GM21723 (cell line): ENCODE measurements at regions not wholly inside any gene's neighbourhood (a gene's known extent, or its start where the extent isn't known, plus 50 kb on each side); places are given as distances from the start of the nearest gene placed in this dataset.

Source experiments
- ATAC-seq: cut with Tn5 transposase; IDR thresholded peaks from one replicate; pipeline ENCODE4 v1.9.1; 2021; ENCODE audit warnings: mild to moderate bottlenecking, moderate library complexity; ENCODE audit not compliant: unreplicated experiment

GRCh38 chr2:18841248-18842150 lies 252.1 kb upstream of the NT5C1B start:
- no peak for ATAC-seq

- no peak for ATAC-seq
Observed at GRCh38 chr2:18837240-18837639, 247.9 kb upstream of the NT5C1B start.

DNA sequence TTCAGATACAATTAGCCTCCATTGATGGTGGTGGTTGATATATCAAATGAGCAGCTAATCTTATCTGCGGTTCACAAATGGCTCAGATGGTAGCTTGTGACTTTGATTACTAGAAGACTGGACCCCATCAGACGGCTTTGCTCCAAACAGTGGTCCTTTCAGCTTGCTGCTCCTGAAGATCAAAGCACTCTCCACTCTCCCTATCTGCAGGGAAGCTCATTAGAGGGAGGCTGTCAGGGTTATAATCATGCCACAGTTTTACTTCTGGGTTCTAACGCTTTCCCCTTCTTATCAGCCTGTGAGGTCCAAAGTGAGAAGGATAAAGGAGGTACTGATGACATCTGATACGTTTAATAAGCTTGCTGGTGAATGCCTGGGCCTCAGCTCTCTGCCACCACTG lies 247.1 kb upstream of the NT5C1B start:
- no peak for ATAC-seq

- no peak for ATAC-seq
Observed at GRCh38 chr2:18835787-18836186, 246.4 kb upstream of the NT5C1B start.

DNA sequence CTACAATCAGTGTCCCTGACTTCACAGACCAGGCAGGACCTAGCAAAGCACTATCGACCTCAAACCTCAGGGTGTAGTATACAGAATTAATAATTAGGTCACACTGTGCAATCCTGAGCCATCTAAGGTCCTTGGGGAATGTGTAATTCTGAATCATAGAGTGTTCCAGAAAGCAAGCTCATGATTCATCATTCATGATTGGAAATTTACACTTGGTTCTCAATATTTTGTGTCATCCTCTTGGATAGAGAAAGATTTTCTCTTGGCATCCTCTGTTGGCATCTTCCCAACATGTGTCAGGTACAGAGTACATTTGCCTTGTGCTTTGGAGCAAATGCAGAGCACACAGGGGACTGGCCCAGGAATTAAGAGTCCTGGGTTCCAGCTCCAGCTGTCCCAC lies 245.0 kb upstream of the NT5C1B start:
- ATAC-seq, result no peak

- ATAC-seq, result no peak
Observed at GRCh38 chr2:18833941-18834340, 244.6 kb upstream of the NT5C1B start.

GRCh38 chr2:18831916-18832510 lies 242.6 kb upstream of the NT5C1B start:
- ATAC-seq, result no peak

DNA sequence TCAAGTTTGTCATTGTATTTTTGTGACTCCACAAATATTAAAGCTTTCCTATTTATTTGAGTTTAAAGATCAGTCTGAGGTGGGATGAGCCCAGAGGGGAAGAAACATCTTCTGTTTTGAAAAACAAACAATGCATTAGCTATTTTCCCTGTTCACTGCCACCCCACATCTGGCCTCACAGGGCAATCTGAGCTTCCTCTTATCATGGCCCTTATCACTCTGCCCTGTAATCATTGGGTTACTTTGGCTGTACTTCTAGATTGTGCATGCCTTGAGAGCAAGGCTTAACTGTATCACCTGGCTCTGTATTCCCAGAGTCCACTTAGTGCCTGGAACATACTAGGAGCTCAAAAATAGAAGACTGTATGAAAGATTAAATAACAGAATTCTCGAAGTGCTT lies 241.6 kb upstream of the NT5C1B start:
- no peak for ATAC-seq

GRCh38 chr2:18829976-18830375 lies 240.6 kb upstream of the NT5C1B start:
- no peak for ATAC-seq

- ATAC-seq, result no peak
Observed at GRCh38 chr2:18829251-18829902, 240.0 kb upstream of the NT5C1B start.

GRCh38 chr2:18828296-18828695 lies 238.9 kb upstream of the NT5C1B start:
- no peak for ATAC-seq

- ATAC-seq, result no peak
Observed at GRCh38 chr2:18825838-18826237, 236.5 kb upstream of the NT5C1B start.

GRCh38 chr2:18824915-18825314 lies 235.5 kb upstream of the NT5C1B start:
- ATAC-seq, result no peak

- no peak for ATAC-seq
Observed at GRCh38 chr2:18824325-18824790, 235.0 kb upstream of the NT5C1B start.

DNA sequence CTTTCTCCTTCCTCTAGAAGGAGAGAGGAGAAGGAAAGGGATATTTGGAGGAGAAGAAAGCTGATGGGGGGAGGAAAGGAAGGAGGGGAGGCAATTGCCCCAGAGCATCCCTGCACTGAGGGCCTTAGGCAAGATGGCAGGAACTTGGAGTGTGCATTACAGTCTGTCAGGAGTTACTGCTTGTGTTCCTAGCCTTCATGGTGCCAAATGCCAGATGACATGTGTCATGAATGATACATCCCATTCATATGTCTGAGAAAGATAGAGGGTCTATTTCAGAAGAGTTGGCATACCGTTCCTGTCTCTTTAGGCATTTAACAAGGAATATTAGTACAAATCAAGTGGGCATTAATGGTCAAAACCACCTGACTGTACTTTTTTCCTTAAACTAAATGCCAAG lies 232.1 kb upstream of the NT5C1B start:
- no peak for ATAC-seq

DNA sequence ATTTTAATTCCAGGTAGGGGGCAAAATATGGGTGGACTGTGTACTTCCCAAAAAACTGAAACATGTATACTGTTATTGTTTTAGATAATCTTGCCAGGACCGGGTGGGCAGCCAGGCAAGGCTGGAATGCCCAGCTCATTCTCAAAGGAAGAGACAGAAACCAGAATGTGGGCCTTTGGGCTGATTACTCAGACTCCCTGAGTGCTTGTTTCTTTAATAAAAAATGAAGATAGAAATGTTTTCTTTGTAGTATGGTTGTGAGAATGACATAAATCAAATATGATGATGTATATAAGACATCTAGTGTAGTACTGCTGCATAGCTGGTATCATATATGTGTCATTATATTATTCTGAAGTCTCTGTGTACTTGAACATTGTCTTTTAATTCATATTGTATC lies 231.6 kb upstream of the NT5C1B start:
- no peak for ATAC-seq

- no peak for ATAC-seq
Observed at GRCh38 chr2:18819566-18819965, 230.2 kb upstream of the NT5C1B start.

- ATAC-seq, result no peak
Observed at GRCh38 chr2:18814387-18814786, 225.0 kb upstream of the NT5C1B start.

DNA sequence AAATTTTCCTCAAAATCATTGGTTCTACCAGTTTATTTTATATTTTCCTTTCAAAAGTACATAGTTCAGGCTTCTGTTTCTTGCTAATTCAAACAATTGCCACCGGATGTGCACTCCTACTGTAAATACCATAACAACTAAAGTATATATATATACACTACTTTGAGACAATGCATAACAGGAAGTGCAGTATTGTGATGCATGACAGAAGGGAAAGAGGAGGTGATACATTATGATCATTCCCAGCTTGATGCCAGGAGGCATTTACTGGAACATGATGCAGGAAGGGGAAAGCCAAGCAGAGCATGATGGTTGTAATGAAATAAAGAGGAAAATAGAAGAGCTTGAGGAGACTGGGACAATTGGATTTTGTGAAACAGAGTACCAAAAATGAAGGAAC lies 215.2 kb upstream of the NT5C1B start:
- ATAC-seq, result no peak

DNA sequence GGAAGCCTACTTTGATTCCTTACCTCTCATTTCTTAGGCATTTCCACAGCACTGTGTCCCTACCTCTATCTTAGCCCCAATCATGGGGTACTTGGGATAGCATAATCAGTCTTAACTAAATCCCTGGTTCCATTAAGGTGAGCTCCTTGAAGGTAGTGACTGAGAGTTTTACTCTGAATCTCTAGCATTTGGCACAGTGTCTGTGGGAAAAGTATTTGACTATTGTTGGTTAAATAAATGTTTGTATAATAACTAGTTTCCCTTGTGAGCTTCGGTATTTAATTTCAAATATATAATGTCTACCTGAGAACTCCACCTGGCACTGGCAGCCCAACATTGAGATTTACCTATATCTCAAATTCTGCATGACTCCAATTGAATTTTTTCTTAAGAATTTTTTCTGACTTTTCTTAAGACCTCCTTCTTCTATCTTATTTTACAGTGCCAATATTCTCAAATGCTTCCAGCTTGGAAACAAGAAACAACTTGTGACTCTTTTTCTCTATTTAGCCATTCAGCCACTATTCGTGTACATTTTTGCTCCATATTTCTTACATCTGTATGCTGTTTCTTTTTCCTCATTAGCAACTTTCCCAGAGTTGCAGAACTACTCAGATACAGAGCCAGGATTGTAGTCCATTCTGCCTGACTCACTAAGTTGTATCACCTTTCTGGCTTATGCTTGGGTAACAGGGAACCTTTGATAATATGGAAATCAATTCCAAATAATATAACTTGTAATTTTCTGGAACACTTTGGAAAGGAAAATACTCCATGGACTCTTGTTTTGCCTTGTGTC lies 214.0 kb upstream of the NT5C1B start:
- no peak for ATAC-seq
